Kidney capillary endothelial cell (primary cell): ENCODE measurements at regions not wholly inside any gene's neighbourhood (a gene's known extent, or its start where the extent isn't known, plus 50 kb on each side); places are given as distances from the start of the nearest gene placed in this dataset.
"Not testable (repeated sequence)": the region's sequence is repeated elsewhere in the genome, so short reads cannot be mapped to it uniquely, and the experiment has no call there.

Experiments used
- DNase-seq: peaks from one replicate; pipeline ENCODE4 v3.0.0-alpha.2; 2018; ENCODE audit warnings: low spot score

DNA sequence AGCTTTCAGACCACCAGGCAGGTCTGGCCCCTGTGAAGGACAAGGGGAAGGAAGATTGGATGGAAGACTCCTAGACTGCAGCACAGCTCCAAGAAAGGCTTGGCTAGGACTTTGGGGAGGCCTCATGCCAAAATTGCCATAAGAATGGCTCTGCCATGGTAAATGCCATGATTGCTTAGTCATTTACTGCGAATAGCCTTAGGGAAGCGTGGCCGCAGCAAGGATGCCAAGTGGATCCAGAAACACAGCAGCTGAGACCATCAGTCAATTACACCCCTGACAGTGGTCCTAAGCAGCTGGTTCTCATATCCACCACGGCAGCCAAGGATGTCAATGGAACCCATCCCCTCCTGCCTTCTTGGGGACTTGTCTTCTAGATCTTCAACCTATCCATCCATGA, 88.2 kb upstream of the AUTS2 start:
- no peak for DNase-seq

DNA sequence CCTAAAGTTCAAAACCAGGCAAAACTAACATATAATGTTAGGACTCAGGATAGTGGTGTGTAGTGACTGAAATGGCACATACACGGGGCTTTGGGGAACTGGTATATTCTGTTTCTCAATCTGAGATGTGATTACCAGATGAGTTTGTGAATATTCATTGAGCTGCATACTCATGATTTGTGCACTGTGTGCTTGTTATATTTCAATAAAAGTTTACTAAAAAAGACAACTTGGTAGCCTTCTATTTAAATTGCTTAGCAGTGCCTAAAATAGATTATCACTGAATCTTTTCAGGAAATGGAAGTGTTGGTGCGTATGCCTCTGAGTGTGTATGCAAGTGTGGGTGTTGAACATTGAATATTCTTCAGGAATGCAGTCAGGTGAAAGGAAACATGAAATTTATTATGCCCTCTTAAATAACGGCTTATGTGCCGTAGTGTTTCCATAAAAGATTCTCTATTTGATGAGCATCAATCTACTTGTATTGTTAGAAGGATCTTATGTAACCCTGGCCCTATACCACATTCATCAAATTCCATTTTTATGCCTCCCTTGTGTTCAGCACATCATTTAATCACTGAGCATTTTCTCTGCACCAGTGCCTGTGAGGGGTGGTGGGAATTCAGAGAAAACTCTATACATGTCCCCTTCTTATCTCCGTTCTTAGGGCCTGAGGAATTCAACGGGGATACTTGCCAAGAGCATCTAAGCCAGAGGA, 82.6 kb upstream of the AUTS2 start:
- no peak for DNase-seq

DNA sequence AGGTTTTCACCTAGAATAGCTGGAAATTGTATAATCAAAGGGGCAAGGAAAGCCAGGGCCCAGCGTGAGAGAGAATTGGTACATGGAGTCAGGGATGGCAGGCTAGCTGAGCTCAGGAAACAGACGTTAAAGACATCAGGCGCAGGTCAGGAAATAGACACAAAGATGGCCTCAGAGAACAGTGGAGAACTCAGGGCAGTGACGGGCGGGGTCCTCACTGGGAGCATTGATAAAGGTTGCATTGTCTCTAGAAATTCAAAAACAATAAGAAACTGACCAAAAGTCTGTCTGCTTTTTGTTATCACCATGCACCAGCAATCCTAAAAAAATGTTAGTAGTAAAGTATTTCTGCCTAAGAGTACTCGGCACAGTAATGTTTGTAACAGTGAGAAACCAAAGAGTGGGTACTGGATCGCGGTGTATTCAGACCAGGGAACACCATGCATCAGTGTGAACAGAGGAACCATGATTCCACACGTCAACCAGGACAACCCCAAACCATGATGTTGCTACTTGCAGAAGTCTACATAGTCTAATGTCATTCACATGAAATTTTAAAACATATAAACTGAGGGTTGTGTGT, 81.9 kb upstream of the AUTS2 start:
- DNase-seq, result no peak

DNA sequence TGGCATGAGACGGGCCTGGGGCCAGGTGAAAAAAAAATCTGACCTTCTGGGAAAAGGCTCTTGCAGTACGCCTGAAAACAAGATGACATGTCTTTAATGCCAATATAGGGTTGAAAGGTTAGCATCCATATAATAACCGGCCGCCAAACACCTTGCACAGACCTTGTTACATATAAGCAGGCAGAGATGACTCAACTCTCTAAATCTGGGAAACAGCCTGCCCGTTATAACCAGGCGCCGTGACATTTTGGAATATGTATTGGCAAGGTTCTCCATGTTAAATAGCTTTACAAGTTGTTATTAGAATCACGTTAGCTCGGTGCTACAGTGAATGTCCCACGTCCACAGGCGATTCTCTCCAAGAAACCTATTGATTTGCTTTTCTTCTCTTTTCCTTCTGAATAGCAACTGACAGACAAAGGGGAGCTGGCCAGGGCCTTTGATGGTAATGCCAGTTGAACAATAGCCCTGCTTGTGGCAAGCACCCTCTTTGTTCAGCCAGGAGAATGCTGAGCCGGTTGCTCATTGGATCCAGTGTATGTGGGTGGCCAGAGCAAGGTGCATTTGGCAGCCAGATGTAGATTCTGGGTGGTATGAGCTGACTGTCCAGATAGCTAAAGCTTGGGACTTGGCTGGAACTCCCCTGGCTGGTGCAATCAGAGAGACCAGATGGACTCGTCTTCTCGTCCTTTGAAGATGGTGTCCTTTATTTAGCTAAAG, 80.1 kb upstream of the AUTS2 start:
- no peak for DNase-seq

DNA sequence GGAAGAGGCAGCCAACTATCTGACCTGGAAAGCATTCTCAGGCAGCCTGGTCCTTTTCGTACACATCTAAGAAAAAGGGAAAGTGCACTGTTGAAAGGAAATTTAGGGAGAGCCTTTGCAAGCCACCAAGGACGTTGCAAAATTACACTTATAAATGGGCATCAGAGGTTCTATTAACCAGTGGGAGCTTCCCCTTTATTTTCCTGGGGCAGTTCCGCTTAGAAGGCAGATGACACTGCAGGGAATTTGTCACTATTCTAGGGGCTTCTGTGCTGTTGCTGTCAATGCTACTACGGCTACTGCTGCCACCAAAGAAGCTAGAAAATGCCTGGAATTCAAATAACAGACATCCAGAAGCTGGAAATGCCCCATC, 79.6 kb upstream of the AUTS2 start:
- no peak for DNase-seq

DNA sequence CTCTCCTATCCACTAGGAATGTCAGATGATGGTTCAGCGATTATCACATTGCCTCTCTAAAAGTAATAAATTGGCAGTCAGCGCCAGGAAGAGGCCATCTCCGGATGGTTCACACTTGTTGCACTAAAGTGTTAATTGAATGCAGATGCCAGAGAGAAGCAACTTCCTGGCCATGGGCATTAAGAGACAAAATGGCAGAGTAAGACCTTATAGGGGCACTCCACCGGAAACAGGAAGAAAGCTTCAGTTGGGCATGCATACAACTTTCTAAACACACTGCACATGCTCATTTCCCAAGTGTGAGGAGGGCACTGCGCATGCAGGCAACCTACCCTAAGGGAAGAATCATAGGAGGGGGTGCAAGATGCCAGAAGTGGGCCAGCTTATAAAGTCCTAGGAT, 71.7 kb upstream of the AUTS2 start:
- DNase-seq, result no peak

DNA sequence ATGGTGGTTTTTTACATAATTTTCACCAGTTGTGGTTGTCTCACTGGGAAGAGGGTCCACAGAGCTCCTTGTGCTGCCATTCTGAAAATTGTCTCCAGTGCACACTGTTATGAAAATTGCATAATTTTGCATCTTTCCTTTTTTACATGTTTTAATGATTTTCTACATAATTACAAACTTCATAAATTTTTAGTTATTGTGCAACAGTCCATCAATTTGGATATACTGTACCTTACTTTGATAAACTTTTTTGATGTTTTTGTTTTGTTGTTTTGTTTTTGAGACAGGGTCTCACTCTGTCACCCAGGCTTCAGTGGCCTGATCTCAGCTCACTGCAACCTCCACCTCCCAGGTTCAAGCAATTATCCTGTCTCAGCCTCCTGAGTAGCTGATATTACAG, 70.6 kb upstream of the AUTS2 start:
- no peak for DNase-seq

DNA sequence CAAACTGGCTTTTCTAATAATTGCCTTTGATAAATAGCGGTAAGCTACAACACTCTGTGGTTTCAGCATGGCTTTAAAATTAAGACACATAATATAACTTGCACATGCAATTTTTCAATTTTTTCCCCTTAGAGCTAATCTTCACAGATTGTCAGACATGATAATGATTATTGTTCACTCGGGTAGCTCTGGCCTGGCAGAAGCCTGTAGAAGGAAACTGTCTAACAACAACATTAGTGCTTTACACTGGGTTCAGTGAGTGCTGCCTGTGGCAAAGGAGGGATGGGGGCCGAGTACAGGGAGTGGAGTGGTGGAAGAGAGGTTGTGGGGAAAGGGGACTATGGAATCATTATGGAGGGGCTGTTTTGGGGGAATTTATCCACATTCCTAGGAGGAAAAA, 67.2 kb upstream of the AUTS2 start:
- no peak for DNase-seq

DNA sequence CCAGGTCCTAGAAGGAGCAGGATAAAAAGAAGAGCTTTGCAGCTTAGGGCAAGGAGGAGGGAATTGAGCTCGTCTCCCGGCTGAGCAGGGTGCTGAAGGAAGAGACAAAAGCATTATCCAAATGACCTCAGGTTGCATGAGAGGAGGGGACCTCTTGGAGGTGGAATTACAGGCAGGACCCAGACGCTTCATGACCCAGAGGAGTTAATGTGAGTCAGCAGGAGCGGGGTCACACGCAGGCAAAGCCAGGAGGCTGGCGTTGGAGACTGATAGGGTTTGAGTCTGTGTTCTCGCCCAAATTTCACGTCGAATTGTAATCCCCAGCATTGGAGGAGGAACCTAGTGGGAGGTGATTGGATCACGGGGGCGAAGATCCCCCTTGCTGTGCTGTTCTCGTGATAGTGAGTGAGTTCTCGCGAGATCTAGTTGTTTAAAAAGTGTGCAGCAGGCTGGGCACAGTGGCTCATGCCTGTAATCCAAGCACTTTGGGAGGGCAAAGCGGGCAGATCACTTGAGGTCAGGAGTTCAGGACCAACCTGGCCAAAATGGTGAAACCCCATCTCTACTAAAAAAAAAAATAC, 63.7 kb upstream of the AUTS2 start:
- no peak for DNase-seq

DNA sequence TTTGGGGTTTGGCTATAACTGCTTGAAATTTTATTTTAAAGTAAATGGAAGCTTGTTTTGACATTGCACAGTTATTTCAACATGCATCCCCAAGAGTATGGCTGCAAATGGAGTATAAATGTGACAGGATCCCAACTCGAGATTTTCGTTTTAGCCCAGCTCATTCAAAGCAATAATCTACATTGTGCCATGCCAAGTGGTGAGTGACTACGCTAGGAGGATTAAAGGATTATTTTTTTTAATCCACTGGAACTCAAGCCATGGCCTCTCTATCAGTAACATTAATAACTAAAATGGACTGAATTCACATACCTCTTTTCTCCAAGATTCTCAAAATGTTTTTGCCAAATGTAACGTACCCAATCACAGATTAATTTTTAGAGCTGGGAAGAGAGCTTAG, 60.6 kb upstream of the AUTS2 start:
- no peak for DNase-seq

DNA sequence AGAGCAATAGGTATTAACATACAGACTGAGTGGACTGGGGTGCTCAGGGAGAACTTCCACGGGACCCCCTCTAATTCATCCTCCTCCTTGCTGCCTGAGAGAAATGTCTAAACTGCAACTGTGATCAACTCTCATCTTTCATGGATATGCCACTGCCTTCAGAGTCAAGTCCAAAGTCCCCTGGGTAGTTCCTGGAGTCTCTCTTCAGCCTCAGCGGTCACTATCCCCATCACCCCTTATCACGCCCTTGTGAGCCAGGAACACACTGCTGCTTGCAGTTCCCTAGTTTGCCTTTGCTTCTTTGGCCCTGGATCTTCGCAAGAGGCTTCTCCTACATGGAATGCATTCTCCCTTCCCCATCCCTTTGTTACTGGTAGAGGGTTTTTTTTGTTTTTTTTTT, 58.7 kb upstream of the AUTS2 start:
- no peak for DNase-seq

DNA sequence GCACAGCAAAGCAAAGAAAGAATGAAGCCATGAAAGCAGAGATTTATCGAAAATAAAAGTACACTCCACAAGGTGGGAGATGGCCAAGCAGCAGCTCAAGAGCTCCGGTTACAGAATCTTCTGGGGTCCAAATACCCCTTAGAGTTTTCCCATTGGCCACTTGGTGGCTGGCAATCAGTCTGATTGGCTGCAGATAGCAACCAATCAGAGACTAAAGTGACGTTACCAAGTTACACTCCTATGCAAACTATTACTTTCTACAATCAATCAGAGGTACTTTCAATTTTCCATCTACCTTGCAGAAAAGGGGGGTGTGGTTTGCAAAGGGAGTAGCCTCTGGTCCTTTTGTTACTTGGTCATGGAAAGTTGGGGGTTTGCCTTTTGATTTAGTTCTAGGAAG, 58.0 kb upstream of the AUTS2 start:
- DNase-seq, result no peak

DNA sequence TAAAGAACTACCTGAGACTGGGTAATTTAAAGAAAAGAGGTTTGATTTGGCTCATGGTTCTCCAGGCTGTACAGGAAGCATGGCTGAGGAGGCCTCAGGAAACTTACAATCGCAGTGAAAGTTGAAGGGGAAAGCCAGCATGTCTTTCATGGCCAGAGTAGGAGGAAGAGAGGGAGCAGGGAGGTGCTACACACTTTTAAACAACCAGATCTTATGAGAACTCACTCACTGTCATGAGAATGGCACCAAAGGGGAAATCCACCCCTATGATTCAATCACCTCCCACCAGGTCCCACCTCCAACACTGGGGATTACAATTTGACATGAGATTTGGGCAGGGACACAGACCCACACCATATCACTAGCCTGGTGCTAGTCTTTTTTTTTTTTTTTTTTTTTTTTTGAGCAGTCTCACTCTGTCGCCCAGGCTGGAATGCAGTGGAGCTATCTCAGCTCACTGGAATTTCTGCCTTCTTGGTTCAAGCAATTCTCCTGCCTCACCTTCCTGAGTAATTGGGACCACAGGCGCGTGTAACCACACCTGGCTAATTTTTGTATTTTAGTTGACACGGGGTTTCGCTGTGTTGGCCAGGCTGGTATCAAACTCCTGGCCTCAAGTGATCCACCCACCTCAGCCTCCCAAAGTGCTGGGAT, 56.4 kb upstream of the AUTS2 start:
- not testable (repeated sequence) for DNase-seq

DNA sequence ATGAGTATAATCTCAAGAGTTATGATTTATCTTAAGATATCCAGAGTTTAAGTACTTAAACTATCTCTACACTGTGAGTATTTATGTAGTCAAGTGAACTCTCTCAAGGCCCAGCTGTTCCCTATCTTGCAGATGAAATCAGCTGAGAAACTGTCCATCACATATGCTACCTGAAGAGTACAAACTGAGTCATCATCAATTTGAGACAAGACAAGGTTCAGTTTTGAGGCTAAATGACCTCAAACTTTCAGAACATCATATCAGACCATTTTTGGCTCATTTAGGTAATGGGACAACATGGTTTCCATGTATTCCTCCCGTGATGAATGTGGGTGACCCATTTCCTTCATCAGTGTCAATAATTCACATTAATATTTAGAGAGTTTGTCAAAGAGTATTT, 53.1 kb upstream of the AUTS2 start:
- DNase-seq, result no peak
